ENCODE measurements at regions not wholly inside any gene's neighbourhood (a gene's known extent, or its start where the extent isn't known, plus 50 kb on each side); places are given as distances from the start of the nearest gene placed in this dataset.

DNA sequence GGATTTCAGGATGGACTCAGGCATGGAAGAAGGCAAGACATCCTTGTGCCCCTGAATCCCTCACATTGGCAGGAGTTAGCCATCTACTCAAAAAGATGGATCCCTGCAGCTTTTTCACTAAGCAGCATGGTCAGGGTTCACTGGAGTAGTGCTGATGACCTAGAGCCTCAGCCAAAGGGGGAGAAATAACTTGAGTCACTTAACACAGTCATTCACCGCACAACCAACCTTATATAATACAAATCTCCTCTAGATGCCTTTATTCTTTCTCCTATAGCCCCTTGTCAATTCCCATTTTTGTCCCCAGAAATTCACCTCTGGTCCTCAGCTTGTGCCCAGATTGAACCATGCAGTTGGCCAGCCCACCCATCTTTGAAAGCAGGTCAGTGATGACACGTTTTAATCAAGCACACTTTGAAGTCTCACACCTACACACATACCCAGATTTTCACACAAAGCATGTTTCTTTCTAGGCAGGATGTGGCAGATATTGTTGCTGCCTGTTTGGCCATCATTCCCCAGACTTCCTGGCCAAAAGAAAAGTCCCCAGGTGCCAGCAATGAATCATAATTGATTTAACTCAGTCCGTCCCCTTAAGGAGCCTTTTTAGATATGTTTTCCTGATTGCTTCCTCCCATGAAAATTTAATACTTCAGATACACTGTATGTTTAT lies 84.2 kb downstream of the LBH start:
- Histone ChIP-seq H3K9me3 (ENCODE audit: control insufficient read depth, low read length) (no peaks in the 10 kb centered on the region), H3K36me3 (ENCODE audit: control insufficient read depth, insufficient read depth, low read length) (no peaks in the 10 kb centered on the region), H3K27me3 (ENCODE audit: control insufficient read depth, insufficient read depth, low read length) (no peaks in the 10 kb centered on the region), H3K9ac (no peak overlapping the region), H3K4me1 (no peaks in the 10 kb centered on the region), H2AFZ (no peak overlapping the region), H3K4me3 (ENCODE audit: low read depth, low read length) (no peak overlapping the region), H3K27ac (no peak overlapping the region), H3K79me2 (no peaks in the 10 kb centered on the region), H3K4me2 (ENCODE audit: low read length) (no peak overlapping the region)
- TF ChIP-seq, protein P1, sequence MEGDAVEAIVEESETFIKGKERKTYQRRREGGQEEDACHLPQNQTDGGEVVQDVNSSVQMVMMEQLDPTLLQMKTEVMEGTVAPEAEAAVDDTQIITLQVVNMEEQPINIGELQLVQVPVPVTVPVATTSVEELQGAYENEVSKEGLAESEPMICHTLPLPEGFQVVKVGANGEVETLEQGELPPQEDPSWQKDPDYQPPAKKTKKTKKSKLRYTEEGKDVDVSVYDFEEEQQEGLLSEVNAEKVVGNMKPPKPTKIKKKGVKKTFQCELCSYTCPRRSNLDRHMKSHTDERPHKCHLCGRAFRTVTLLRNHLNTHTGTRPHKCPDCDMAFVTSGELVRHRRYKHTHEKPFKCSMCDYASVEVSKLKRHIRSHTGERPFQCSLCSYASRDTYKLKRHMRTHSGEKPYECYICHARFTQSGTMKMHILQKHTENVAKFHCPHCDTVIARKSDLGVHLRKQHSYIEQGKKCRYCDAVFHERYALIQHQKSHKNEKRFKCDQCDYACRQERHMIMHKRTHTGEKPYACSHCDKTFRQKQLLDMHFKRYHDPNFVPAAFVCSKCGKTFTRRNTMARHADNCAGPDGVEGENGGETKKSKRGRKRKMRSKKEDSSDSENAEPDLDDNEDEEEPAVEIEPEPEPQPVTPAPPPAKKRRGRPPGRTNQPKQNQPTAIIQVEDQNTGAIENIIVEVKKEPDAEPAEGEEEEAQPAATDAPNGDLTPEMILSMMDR (IDR thresholded peaks at IDR 0.05) = no peak

DNA sequence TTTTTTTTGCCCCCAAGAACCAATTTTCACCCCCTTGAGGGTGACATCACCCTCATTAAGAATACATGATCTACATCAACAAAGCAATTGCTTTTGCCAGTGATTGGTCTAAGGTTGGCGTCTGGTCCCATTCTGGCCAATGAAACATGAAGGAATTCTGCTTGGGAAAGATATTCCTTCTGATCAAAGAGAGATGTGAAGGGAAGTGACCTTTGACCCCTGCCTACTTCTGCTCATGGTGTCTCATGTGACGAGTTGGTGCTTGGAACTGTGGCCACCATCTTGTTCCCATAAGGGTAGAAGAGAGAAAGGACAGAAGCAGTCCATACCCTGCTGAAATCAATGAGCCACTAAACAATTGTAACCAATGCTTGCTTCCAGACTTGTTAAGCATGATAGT lies 85.1 kb downstream of the LBH start:
- Histone ChIP-seq H3K4me1 (no peaks in the 10 kb centered on the region), H3K79me2 (no peaks in the 10 kb centered on the region), H3K9me3 (ENCODE audit: control insufficient read depth, low read length) (no peaks in the 10 kb centered on the region), H3K36me3 (ENCODE audit: control insufficient read depth, insufficient read depth, low read length) (no peaks in the 10 kb centered on the region), H3K27me3 (ENCODE audit: control insufficient read depth, insufficient read depth, low read length) (no peaks in the 10 kb centered on the region), H3K9ac (no peak overlapping the region), H3K27ac (no peak overlapping the region), H2AFZ (no peak overlapping the region), H3K4me3 (ENCODE audit: low read depth, low read length) (no peak overlapping the region), H3K4me2 (ENCODE audit: low read length) (no peak overlapping the region)
- TF ChIP-seq, protein P1 (IDR thresholded peaks at IDR 0.05) = no peak

DNA sequence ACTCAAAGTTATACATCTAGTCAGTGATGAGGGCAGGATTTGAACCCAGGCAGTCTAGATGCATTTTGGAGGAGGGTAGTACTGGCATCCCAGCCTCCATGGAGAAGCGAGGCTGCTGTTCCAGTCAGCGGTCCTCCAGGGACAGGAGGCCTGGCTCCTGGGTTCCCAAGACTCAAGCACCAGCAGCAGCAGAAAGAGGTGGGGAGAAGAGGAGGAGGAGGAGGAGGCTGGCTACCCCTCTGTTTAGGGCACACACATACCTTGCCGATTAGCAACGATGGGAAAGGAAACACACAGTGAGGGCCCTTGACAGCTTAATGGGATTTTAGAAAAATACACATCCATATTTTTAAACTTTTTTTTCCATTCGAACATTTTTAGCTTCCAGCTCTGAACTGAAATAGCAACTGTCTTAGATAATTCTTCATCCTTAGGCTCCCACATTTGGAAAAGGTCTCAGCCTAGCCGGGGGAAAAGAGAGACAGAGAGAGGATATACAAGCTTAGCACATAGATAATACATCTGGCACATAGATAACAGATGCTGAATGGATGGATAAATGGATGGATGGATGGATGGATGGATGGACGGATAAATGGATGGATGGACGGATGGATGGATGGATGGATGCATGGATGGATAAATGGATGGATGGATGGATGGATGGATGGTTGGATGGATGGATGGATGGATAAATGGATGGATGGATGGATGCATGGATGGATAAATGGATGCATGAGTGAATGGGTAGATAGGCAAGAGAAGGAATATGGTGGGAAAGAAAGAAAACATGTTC lies 87.9 kb downstream of the LBH start:
- no peak overlapping the region for H3K27ac ChIP-seq
- no peaks in the 10 kb centered on the region for H3K4me1 ChIP-seq
- H3K9me3 ChIP-seq (ENCODE audit: control insufficient read depth, low read length) = no peaks in the 10 kb centered on the region
- H3K79me2 ChIP-seq = no peaks in the 10 kb centered on the region
- H3K9ac ChIP-seq = no peak overlapping the region
- H3K4me2 ChIP-seq (ENCODE audit: low read length) = no peak overlapping the region
- TF ChIP-seq, protein P1 (IDR thresholded peaks at IDR 0.05) = no peak
- H3K27me3 ChIP-seq (ENCODE audit: control insufficient read depth, insufficient read depth, low read length) = no peaks in the 10 kb centered on the region
- no peak overlapping the region for H2AFZ ChIP-seq
- no peak overlapping the region for H3K4me3 ChIP-seq (ENCODE audit: low read depth, low read length)
- H3K36me3 ChIP-seq (ENCODE audit: control insufficient read depth, insufficient read depth, low read length) = no peaks in the 10 kb centered on the region

DNA sequence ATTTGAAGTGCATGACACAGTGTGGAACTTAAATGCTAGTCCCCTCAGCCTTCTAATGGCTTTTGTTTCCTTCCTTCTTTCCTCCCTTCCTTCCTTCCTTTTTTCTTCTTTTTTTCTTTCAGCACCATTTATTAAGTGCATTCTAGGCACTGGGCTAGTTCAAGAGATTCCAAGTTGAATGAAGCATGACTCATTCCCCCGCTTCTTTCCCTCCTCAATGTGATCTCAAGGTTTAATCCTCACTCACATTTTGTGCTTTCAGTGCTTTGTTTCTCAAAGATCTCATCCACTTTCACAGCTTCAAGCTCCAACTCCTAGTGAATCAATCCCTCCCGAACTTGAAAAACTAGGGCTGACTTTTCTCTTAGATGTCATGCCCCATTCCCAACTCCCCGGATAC lies 90.1 kb downstream of the LBH start:
- TF ChIP-seq, protein P1 (IDR thresholded peaks at IDR 0.05) = no peak
- no peak overlapping the region for H3K4me3 ChIP-seq (ENCODE audit: low read depth, low read length)
- H3K27ac ChIP-seq = no peak overlapping the region
- H2AFZ ChIP-seq = no peak overlapping the region
- no peak overlapping the region for H3K9ac ChIP-seq
- H3K27me3 ChIP-seq (ENCODE audit: control insufficient read depth, insufficient read depth, low read length) = no peaks in the 10 kb centered on the region
- H3K79me2 ChIP-seq = no peaks in the 10 kb centered on the region
- H3K4me2 ChIP-seq (ENCODE audit: low read length) = no peak overlapping the region
- H3K36me3 ChIP-seq (ENCODE audit: control insufficient read depth, insufficient read depth, low read length) = no peaks in the 10 kb centered on the region
- no peaks in the 10 kb centered on the region for H3K9me3 ChIP-seq (ENCODE audit: control insufficient read depth, low read length)
- H3K4me1 ChIP-seq = no peaks in the 10 kb centered on the region
